GM21825 (cell line): ENCODE measurements at regions not wholly inside any gene's neighbourhood (a gene's known extent, or its start where the extent isn't known, plus 50 kb on each side); places are given as distances from the start of the nearest gene placed in this dataset.

Experiments used
- ATAC-seq: cut with Tn5 transposase; IDR thresholded peaks from one replicate; pipeline ENCODE4 v1.9.1; 2021; ENCODE audit warnings: mild to moderate bottlenecking, moderate library complexity; ENCODE audit not compliant: unreplicated experiment

GRCh38 chr10:78866731-78867554 is 201.8 kb upstream of the ZMIZ1 start:
- ATAC-seq, result no peak

- ATAC-seq, result no peak
These were observed 201.2 kb upstream of the ZMIZ1 start for GRCh38 chr10:78867555-78867939.

- ATAC-seq, result no peak
These were observed 200.7 kb upstream of the ZMIZ1 start for GRCh38 chr10:78868048-78868447.

- ATAC-seq, result no peak
These were observed 200.3 kb upstream of the ZMIZ1 start for GRCh38 chr10:78868456-78868855.

GRCh38 chr10:78868861-78869260 is 199.9 kb upstream of the ZMIZ1 start:
- no peak for ATAC-seq

- no peak for ATAC-seq
These were observed 199.0 kb upstream of the ZMIZ1 start for GRCh38 chr10:78869508-78870454.

GRCh38 chr10:78870458-78870857 is 198.3 kb upstream of the ZMIZ1 start:
- ATAC-seq, result no peak

GRCh38 chr10:78871796-78872195 is 197.0 kb upstream of the ZMIZ1 start:
- no peak for ATAC-seq

GRCh38 chr10:78873413-78873812 is 195.4 kb upstream of the ZMIZ1 start:
- ATAC-seq, result no peak

- no peak for ATAC-seq
These were observed 193.4 kb upstream of the ZMIZ1 start for GRCh38 chr10:78875331-78875877.

- no peak for ATAC-seq
These were observed 192.8 kb upstream of the ZMIZ1 start for GRCh38 chr10:78875932-78876331.

- no peak for ATAC-seq
These were observed 192.3 kb upstream of the ZMIZ1 start for GRCh38 chr10:78876449-78876848.

- no peak for ATAC-seq
These were observed 189.1 kb upstream of the ZMIZ1 start for GRCh38 chr10:78879621-78880020.

GRCh38 chr10:78886129-78886528 is 182.6 kb upstream of the ZMIZ1 start:
- ATAC-seq, result no peak

GRCh38 chr10:78889536-78890063 is 179.2 kb upstream of the ZMIZ1 start:
- no peak for ATAC-seq

- no peak for ATAC-seq
These were observed 178.3 kb upstream of the ZMIZ1 start for GRCh38 chr10:78890506-78890905.

- no peak for ATAC-seq
These were observed 177.0 kb upstream of the ZMIZ1 start for GRCh38 chr10:78891741-78892140.

- no peak for ATAC-seq
These were observed 176.2 kb upstream of the ZMIZ1 start for GRCh38 chr10:78892338-78893176.

- ATAC-seq, result no peak
These were observed 175.5 kb upstream of the ZMIZ1 start for GRCh38 chr10:78893217-78893616.

GRCh38 chr10:78894089-78894840 is 174.5 kb upstream of the ZMIZ1 start:
- no peak for ATAC-seq
